H1 (cell line): ENCODE measurements at regions not wholly inside any gene's neighbourhood (a gene's known extent, or its start where the extent isn't known, plus 50 kb on each side); places are given as distances from the start of the nearest gene placed in this dataset.

ENCODE experiments used
- CTCF ChIA-PET: fragments of 300-600 bp; sonication (Branson Sonifier 250); formaldehyde crosslinking; loops from one replicate; lab custom pipeline; 2021; ENCODE audit not compliant: partially characterized antibody; lab: Charles Lee
- POLR2A ChIA-PET: fragments of 300-600 bp; sonication (Branson Sonifier 250); formaldehyde crosslinking; loops from one replicate; lab custom pipeline; 2021; ENCODE audit warnings: inconsistent platforms; ENCODE audit not compliant: partially characterized antibody; lab: Charles Lee
- DNase-seq, 2 experiments: peaks; one replicate each; pipeline versions ENCODE4 v3.0.0 to v3.0.0-alpha.2; 2010 to 2022; ENCODE audit warnings: low spot score in 2 of 2, low read depth in 1 of 2, mixed read lengths in 1 of 2
- FAIRE-seq: peaks from 2 replicates; lab custom pipeline; 2011; peaks lifted over from hg19 to GRCh38; lab: Jason Lieb, UNC
- H2AFZ ChIP-seq: 2 replicates; pipeline ENCODE4 v1.8.1; 2012; ENCODE audit warnings: low read length, inconsistent platforms
- H2AK5ac ChIP-seq: 2 replicates; pipeline ENCODE4 v1.6.1; 2013; ENCODE audit warnings: low read depth, low read length
- H2BK120ac ChIP-seq: replicated peaks from 2 replicates; pipeline ENCODE3; 2013; ENCODE audit warnings: low read depth, low read length, inconsistent platforms
- H2BK12ac ChIP-seq: 2 replicates; pipeline ENCODE4 v1.6.1; 2013; ENCODE audit warnings: low read depth, low read length
- H2BK15ac ChIP-seq: 2 replicates; pipeline ENCODE4 v1.6.1; 2013; ENCODE audit warnings: low read length
- H2BK20ac ChIP-seq: 2 replicates; pipeline ENCODE4 v1.6.1; 2013; ENCODE audit warnings: low read length
- H2BK5ac ChIP-seq: 2 replicates; pipeline ENCODE4 v1.6.1; 2013; ENCODE audit warnings: low read depth, low read length
- H3K14ac ChIP-seq: 2 replicates; pipeline ENCODE4 v1.6.1; 2013; ENCODE audit warnings: inconsistent platforms; ENCODE audit not compliant: insufficient read length
- H3K18ac ChIP-seq: 2 replicates; pipeline ENCODE4 v1.6.1; 2013; ENCODE audit warnings: low read length; ENCODE audit errors: extremely low read depth
- H3K23ac ChIP-seq: 2 replicates; pipeline ENCODE4 v1.6.1; 2013; ENCODE audit warnings: inconsistent platforms; ENCODE audit not compliant: insufficient read length
- H3K23me2 ChIP-seq: 2 replicates; pipeline ENCODE4 v1.6.1; 2013; ENCODE audit warnings: low read depth, low read length
- H3K27ac ChIP-seq: 2 replicates; pipeline ENCODE4 v1.6.1; 2011; ENCODE audit warnings: low read depth, low read length, inconsistent platforms
- H3K27me3 ChIP-seq, 4 experiments: replicated peaks in 1 of 4; 1 replicate in 1 of 4; 2 replicates in 3 of 4; pipeline versions ENCODE4 v1.6.1 to v1.8.1; 2011 to 2013; ENCODE audit warnings: low read length in 3 of 4, mild to moderate bottlenecking in 3 of 4, inconsistent platforms in 2 of 4, mixed read lengths in 2 of 4, moderate library complexity in 1 of 4; ENCODE audit not compliant: control insufficient read depth in 3 of 4, insufficient read depth in 3 of 4; ENCODE audit errors: extremely low read depth in 1 of 4
- H3K36me3 ChIP-seq, 4 experiments: 2 replicates each; pipeline versions ENCODE4 v1.6.1 to v1.8.1; 2011 to 2013; ENCODE audit warnings: mild to moderate bottlenecking in 4 of 4, low read length in 3 of 4, moderate library complexity in 2 of 4, control low read depth in 1 of 4, inconsistent platforms in 1 of 4; ENCODE audit not compliant: insufficient read depth in 4 of 4, control insufficient read depth in 2 of 4
- H3K4ac ChIP-seq: replicated peaks from 2 replicates; pipeline ENCODE3; 2013; ENCODE audit warnings: low read length, low read depth, mixed read lengths, inconsistent platforms; ENCODE audit not compliant: insufficient read length
- H3K4me1 ChIP-seq, 4 experiments: replicated peaks in 1 of 4; 1 replicate in 1 of 4; 2 replicates in 3 of 4; pipeline versions ENCODE4 v1.6.1 to v1.8.1; 2011 to 2013; ENCODE audit warnings: low read length in 3 of 4, inconsistent platforms in 2 of 4, mixed read lengths in 1 of 4; ENCODE audit not compliant: insufficient read depth in 4 of 4, control insufficient read depth in 3 of 4
- H3K4me2 ChIP-seq, 2 experiments: 2 replicates each; pipeline versions ENCODE4 v1.6.1 to v1.8.1; 2011 to 2013; ENCODE audit warnings: low read depth in 2 of 2, low read length in 2 of 2, control low read depth in 1 of 2, inconsistent platforms in 1 of 2, mild to moderate bottlenecking in 1 of 2; ENCODE audit not compliant: insufficient read depth in 1 of 2
- H3K4me3 ChIP-seq, 4 experiments: fragments of 200-600, 300-600 bp in 1 of 4; sonication (generic), shearing (Covaris generic), sonication (Bioruptor Twin) in 1 of 4; 2 replicates each; pipeline versions ENCODE4 v1.5.1 to v1.8.1; 2011 to 2016; ENCODE audit warnings: low read length in 4 of 4, low read depth in 3 of 4, control low read depth in 2 of 4, inconsistent platforms in 2 of 4, mild to moderate bottlenecking in 2 of 4, mixed read lengths in 1 of 4, moderate library complexity in 1 of 4; ENCODE audit not compliant: insufficient read depth in 2 of 4; ENCODE audit errors: extremely low read depth in 1 of 4
- H3K56ac ChIP-seq: replicated peaks from 2 replicates; pipeline ENCODE3; 2013; ENCODE audit warnings: low read depth, mild to moderate bottlenecking, mixed read lengths, low read length, inconsistent platforms; ENCODE audit not compliant: insufficient read length
- H3K79me1 ChIP-seq: 2 replicates; pipeline ENCODE4 v1.6.1; 2013; ENCODE audit warnings: low read depth, low read length, control low read depth
- H3K79me2 ChIP-seq, 2 experiments: 2 replicates each; pipeline versions ENCODE4 v1.6.1 to v1.8.1; 2012 to 2013; ENCODE audit warnings: low read length in 2 of 2, mild to moderate bottlenecking in 2 of 2, inconsistent platforms in 1 of 2; ENCODE audit not compliant: insufficient read depth in 2 of 2, control insufficient read depth in 1 of 2
- H3K9ac ChIP-seq, 4 experiments: replicated peaks in 1 of 4; 1 replicate in 1 of 4; 2 replicates in 3 of 4; pipeline versions ENCODE4 v1.6.1 to v1.8.1; 2011 to 2013; ENCODE audit warnings: low read depth in 3 of 4, low read length in 3 of 4, control low read depth in 2 of 4, mild to moderate bottlenecking in 2 of 4, moderate library complexity in 2 of 4, inconsistent platforms in 1 of 4; ENCODE audit errors: extremely low read depth in 1 of 4
- H3K9me3 ChIP-seq, 2 experiments: 2 replicates each; pipeline versions ENCODE4 v1.6.1 to v1.8.1; 2012 to 2013; ENCODE audit warnings: mild to moderate bottlenecking in 2 of 2, moderate library complexity in 2 of 2, control low read depth in 1 of 2, inconsistent platforms in 1 of 2, low read depth in 1 of 2, low read length in 1 of 2, mixed read lengths in 1 of 2; ENCODE audit not compliant: insufficient read depth in 2 of 2
- H4K20me1 ChIP-seq, 2 experiments: replicated peaks in 1 of 2; 2 replicates each; pipeline versions ENCODE3 to v1.8.1; 2011 to 2013; ENCODE audit warnings: inconsistent platforms in 2 of 2, low read length in 2 of 2, mild to moderate bottlenecking in 1 of 2; ENCODE audit not compliant: insufficient read depth in 2 of 2, control insufficient read depth in 1 of 2
- H4K5ac ChIP-seq: 2 replicates; pipeline ENCODE4 v1.6.1; 2013; ENCODE audit warnings: low read length, low read depth, mixed read lengths, inconsistent platforms; ENCODE audit not compliant: insufficient read length
- H4K8ac ChIP-seq: 2 replicates; pipeline ENCODE4 v1.8.0; 2013; ENCODE audit warnings: mild to moderate bottlenecking, moderate library complexity, low read length, inconsistent platforms; ENCODE audit not compliant: insufficient read depth; ENCODE audit errors: extremely low read depth
- H4K91ac ChIP-seq: replicated peaks from 2 replicates; pipeline ENCODE3; 2013; ENCODE audit warnings: low read length, mixed read lengths, inconsistent platforms; ENCODE audit not compliant: insufficient read length
- BRCA1 ChIP-seq: IDR thresholded peaks from 2 replicates; pipeline ENCODE4 v1.6.1; 2012; ENCODE audit warnings: low read depth, low read length, improper control_type of control experiment
- CTCF ChIP-seq, 3 experiments: IDR thresholded peaks; 1 replicate in 2 of 3; 2 replicates in 1 of 3; pipeline versions ENCODE4 v1.5.1 to v1.6.1; 2011; ENCODE audit warnings: low read length in 3 of 3, mild to moderate bottlenecking in 3 of 3, inconsistent platforms in 2 of 3, low read depth in 1 of 3, moderate library complexity in 1 of 3; ENCODE audit not compliant: insufficient read depth in 1 of 3; ENCODE audit errors: control extremely low read depth in 1 of 3
- EGR1 ChIP-seq: IDR thresholded peaks from 2 replicates; pipeline ENCODE4 v1.6.1; 2011; ENCODE audit warnings: low read depth, low read length, borderline replicate concordance
- FOSL1 ChIP-seq: IDR thresholded peaks from 2 replicates; pipeline ENCODE4 v1.6.1; 2011; ENCODE audit warnings: mild to moderate bottlenecking, low read depth, low read length, moderate library complexity; ENCODE audit not compliant: insufficient read depth
- HDAC6 ChIP-seq: IDR thresholded peaks from one replicate; pipeline ENCODE4 v1.7.1; 2012; ENCODE audit warnings: low read depth, mild to moderate bottlenecking, inconsistent platforms, low read length, moderate library complexity
- JUND ChIP-seq: IDR thresholded peaks from 2 replicates; pipeline ENCODE4 v1.6.1; 2011; ENCODE audit warnings: mild to moderate bottlenecking, improper control_type of control experiment, low read length
- NRF1 ChIP-seq: IDR thresholded peaks from 2 replicates; pipeline ENCODE4 v1.6.1; 2011; ENCODE audit warnings: mild to moderate bottlenecking, low read depth, low read length, improper control_type of control experiment
- POU5F1 ChIP-seq: IDR thresholded peaks from 2 replicates; pipeline ENCODE4 v1.6.1; 2011; ENCODE audit warnings: low read depth, mild to moderate bottlenecking, low read length, moderate library complexity
- SP1 ChIP-seq: IDR thresholded peaks from 2 replicates; pipeline ENCODE4 v1.6.1; 2011; ENCODE audit warnings: low read depth, low read length
- SUZ12 ChIP-seq: fragments of 200-600 bp; sonication (generic); IDR thresholded peaks from 2 replicates; pipeline ENCODE4 v1.6.1; 2012; ENCODE audit warnings: mild to moderate bottlenecking, inconsistent platforms, low read length, moderate library complexity, mixed read lengths
- TAF7 ChIP-seq: optimal IDR thresholded peaks from 2 replicates; pipeline ENCODE3; 2011; ENCODE audit warnings: low read depth, mild to moderate bottlenecking, inconsistent platforms, low read length, moderate library complexity, borderline replicate concordance
- TEAD4 ChIP-seq: IDR thresholded peaks from 2 replicates; pipeline ENCODE4 v1.6.1; 2012; ENCODE audit warnings: low read depth, low read length, inconsistent platforms, mixed read lengths
- WGBS, 2 experiments: shearing (Covaris generic) in 1 of 2; methylation state at CpG; one replicate each; pipeline versions ENCODE4 v1.1.6 to v1.1.7; 2013 to 2015; ENCODE audit warnings: low lambda C conversion rate in 2 of 2, mixed read lengths in 2 of 2, inconsistent platforms in 1 of 2, low coverage in 1 of 2, missing lambda C conversion rate in 1 of 2; ENCODE audit not compliant: insufficient replicate concordance in 2 of 2, insufficient coverage in 1 of 2, insufficient read length in 1 of 2; ENCODE audit errors: extremely low coverage in 1 of 2, missing lambda C conversion rate in 1 of 2; 5-methylcytosine and 5-hydroxymethylcytosine counted together

GRCh38 chr3:106349191-106349881 is 480.5 kb upstream of the CBLB start:
- Histone ChIP-seq H3K14ac (no peak overlapping the region), H3K9me3 (no peaks in the 10 kb centered on the region), H3K23me2 (no peaks in the 10 kb centered on the region), H3K9ac (no peak overlapping the region), H4K8ac (no peak overlapping the region), H2BK120ac (no peak overlapping the region), H4K20me1 (no peaks in the 10 kb centered on the region), H2BK20ac (no peak overlapping the region), H4K5ac (no peak overlapping the region), H2BK5ac (no peak overlapping the region), H3K18ac (no peak overlapping the region), H3K56ac (no peak overlapping the region), H2BK15ac (no peak overlapping the region), H3K79me2 (no peaks in the 10 kb centered on the region), H3K4ac (no peak overlapping the region), H3K79me1 (no peaks in the 10 kb centered on the region), H2AK5ac (no peak overlapping the region), H3K27me3 (no peaks in the 10 kb centered on the region), H3K36me3 (no peaks in the 10 kb centered on the region), H3K23ac (no peak overlapping the region), H2BK12ac (no peak overlapping the region), H2AFZ (no peak overlapping the region), H4K91ac (no peak overlapping the region), H3K27ac (no peak overlapping the region), H3K4me2 (no peak overlapping the region), H3K4me3 (no peak overlapping the region), H3K4me1 (no peaks in the 10 kb centered on the region)
- 94% methylated on average over 2 of the region's 2 CpGs; no CpG with 5 or more reads in 1 of the 2 experiments for WGBS, 2 experiments
- ChIA-PET POLR2A (no interaction called here), CTCF (interaction anchor here (1.1 kb wide), 1 partner anchor 12 kb away, joined by 4 read pairs; no protein-coding TSS in a partner anchor)
- no peak for TF ChIP-seq BRCA1
- TF ChIP-seq POU5F1 = no peak
- no peak for TF ChIP-seq EGR1
- TF ChIP-seq TEAD4 = no peak
- TF ChIP-seq SP1 = no peak
- no peak for TF ChIP-seq CTCF (IDR thresholded peaks at IDR 0.05; ENCODE audit: control extremely low read depth in 1 of 3, insufficient read depth in 1 of 3, low read depth in 1 of 3, low read length in 3 of 3)
- no peak for TF ChIP-seq SUZ12
- TF ChIP-seq HDAC6 = no peak
- no peak for TF ChIP-seq TAF7
- TF ChIP-seq JUND = no peak
- TF ChIP-seq FOSL1 = no peak
- no peak for TF ChIP-seq NRF1
- no peak for DNase-seq
- FAIRE-seq = no peak
